GM19035 (cell line): ENCODE measurements at regions not wholly inside any gene's neighbourhood (a gene's known extent, or its start where the extent isn't known, plus 50 kb on each side); places are given as distances from the start of the nearest gene placed in this dataset.

ENCODE experiments used
- ATAC-seq: cut with Tn5 transposase; IDR thresholded peaks from one replicate; pipeline ENCODE4 v1.9.1; 2021; ENCODE audit not compliant: unreplicated experiment

DNA sequence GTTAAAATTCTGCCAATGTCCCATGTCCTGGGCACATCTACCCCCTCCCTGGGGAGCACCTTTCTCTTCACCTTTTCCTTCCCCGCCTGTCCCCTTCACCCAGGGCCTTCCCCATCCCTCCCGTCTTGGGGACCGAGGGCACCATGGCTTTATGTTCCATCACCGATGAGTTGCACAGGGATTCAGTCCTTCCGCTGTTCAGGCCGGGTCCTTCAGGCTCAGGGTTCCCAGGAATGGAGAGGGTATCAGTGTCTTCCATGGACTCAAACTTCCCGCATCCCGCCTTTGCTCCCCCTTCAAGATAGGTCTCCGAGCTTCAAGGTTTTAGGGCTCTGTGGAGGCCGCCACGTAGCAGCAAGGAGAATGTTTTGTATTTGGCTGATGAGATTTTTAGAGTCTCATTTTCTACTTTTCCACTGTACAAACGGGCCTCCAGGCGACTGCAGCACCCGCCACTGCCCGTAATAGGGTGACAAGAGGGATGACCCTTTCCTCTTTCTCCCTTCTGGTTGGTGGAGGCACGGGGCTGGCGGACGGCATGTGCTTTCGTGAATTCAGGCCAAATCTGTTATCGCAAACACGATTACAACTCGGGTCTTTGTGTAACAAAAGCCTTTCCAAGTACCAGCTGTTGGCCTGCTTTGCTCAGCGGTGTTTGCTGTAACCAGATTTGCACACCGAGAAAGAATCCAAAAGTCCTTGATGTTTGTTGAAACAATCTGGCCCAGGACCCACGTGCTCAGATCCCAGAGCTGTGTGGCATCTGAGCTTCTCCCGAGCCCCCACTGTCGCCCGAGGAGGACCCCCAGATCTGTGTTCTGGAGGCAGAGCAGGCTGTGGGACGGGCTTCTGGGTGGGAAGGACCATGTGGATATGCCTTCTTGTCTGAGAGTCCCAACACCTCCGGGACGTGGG lies 236.3 kb downstream of the SEC14L1 start:
- no peak for ATAC-seq

DNA sequence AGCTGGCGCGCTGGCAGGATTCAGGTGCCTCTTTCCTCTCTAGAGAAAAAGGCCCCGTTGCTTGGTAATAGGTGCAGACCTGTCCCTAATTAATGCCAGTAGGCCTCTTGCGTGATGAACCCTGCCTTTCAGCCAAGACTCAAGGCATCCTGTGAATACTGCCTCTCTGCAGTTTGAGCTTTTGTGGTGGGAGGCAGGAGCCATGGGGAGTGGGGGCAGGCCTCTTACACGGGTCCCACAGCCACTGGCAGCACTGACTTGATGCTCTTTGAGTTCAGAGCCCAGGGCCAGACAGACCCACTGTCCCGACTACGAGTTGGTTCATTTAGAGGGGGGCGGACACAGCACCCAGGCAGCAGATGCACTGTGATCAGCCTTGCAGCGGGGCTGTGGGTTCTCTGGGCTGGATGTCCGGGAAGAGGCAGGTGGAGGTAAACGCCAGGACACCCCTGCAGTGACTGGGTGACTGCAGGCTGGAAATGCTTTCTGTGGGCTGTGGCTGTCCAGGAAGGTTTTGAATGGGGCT lies 237.0 kb downstream of the SEC14L1 start:
- no peak for ATAC-seq

DNA sequence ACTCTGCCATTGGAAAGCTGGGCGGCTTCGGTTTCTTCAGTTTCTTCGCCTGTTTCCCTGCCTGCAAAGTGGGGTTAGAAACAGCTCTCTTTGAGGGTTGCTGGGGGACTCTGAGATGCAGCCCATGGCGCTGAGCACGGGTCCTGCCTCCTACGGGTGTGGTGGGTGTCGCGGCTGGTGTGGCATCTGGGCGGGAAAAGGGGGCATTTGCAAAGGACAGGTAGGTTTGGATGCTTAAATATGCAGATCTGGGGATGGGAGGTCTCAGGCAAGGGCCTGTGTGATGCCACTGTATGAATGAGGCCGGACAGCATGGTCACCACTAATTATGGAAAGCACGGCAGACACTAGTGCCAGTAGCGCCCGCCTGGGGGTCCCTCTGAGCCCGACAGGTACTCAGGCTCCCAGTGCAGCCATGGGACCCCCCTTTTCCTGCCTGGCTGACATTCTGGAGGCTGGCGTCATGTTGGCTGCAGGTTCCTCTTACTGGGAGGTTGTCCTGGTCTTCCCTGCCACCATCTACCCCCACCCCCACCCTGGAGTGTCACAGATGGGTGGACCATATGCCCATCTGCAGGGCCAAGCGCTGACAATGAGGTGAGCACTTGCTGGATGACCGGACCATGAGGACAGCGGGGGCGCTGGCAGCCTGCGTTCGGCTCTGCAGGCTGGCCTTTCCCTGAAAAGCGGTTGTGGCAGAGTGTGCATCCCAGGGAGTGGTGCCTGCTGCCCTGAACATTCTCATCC lies 237.7 kb downstream of the SEC14L1 start:
- no peak for ATAC-seq

DNA sequence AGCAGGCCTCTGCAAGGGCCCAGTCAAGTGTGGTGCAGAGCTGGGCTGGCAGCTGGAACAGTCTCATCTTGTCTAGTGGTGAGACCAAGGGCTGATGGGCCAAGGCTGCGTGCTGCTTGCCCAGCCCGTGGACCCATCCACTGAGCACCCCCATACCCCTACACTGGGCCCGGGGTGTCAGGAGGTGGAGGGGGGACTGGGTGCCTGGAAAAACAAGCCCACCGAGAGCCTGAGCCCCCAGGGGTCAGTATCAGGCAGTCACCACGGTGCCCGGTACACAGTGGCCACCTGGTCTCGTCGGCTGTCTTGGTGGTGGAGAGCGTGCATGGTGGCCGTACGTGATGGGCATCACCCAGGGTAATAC lies 238.3 kb downstream of the SEC14L1 start:
- no peak for ATAC-seq

DNA sequence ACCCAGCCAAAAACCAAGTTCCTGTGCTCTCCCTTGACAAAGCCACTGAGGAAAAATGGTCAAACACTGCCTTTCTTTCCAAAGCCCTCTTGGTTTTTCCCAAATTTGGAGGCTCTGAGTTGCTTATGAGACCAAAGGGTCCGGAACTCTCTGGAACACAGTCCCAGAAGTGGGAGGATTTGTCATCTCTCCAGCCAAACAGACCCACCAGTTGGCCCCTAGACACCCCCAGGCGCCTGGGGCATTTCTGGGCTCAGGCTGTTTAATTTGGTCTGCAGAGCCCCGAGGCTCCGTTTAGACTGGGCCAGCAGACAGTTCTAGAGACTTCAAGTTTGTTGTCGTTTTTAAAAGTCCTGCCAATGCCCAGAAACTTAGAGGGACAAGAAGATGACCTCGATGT lies 239.1 kb downstream of the SEC14L1 start:
- ATAC-seq, result no peak

DNA sequence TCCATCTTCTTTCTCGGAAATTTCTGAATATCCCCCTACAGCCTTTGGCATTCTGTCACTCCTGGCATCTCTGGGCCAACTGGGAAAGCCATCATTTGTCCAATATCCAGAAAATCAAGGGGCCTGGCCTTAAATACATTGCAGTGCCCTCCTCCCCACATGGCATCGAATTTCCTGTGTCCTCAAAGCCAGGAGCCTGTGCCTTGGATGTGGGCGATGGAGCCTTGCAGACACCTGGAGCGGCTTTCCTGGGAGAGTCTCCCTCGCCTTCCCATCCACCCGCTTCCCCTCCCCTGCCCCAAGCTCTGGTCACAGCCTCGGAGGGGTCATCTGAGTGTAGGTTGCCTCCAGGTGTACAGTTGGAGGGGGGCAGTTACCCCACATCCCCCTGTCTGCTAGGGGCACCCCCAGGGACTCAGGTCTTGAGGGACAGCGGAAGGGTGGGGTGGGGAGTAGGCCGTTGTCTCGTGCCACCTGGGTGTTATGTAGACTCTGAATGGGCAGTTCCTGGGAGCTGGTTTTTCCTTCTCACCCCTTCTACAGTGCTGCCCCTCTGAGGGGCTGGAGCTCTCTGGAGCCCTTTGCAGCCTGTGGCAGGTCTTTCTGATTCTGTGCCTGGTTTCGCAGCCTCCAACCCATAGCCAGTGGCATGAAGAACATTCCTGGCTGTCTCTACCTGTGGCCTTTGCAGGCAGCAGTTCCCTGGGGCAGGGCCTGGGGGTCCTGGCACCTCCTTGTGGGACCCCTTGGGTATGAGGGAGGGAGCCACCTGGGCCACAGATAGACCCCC lies 239.8 kb downstream of the SEC14L1 start:
- ATAC-seq, result no peak

DNA sequence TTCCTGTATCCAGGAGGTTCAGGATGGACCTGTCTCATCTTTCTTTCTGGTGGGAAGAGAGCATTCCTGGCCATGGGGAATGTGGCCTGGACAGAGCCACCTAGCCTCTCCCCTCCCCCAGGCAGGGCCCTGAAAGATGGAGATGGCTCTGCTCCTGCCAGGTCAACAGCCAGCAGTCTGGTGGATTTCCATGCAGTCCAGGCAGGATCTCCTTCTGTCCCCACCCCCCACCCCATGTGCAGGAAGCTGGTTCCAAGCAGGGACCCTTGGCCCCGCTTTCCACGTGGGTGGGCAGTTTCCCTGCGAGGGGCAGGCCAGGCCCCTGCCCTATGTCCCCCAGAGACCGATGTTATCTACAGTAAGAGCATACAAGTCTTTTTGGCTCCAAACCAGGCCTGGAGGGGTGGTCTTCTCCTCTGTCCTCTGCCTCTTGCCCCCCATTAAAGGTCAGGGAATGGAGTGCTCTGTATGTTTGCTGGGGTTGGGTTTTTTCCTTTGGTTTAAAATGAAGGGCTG lies 240.5 kb downstream of the SEC14L1 start:
- no peak for ATAC-seq

DNA sequence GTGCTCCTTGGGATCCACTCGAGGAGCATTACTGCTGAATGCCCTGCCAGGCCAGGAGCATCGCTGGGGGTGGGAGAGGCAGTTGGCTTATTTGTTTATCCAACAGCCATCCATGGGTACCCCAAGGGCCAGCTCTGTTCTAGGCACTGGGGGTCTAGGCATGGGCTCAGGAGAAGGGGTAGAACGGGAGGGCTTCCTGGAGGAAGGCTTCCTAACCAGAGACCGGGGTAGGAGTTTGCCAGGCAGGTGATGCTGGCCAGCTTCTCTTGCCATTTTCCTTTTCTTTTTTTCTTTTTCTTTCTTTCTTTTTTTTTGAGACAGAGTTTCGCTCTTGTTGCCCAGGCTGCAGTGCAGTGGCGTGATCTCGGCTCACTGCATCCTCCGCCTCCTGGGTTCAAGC lies 241.0 kb downstream of the SEC14L1 start:
- no peak for ATAC-seq

DNA sequence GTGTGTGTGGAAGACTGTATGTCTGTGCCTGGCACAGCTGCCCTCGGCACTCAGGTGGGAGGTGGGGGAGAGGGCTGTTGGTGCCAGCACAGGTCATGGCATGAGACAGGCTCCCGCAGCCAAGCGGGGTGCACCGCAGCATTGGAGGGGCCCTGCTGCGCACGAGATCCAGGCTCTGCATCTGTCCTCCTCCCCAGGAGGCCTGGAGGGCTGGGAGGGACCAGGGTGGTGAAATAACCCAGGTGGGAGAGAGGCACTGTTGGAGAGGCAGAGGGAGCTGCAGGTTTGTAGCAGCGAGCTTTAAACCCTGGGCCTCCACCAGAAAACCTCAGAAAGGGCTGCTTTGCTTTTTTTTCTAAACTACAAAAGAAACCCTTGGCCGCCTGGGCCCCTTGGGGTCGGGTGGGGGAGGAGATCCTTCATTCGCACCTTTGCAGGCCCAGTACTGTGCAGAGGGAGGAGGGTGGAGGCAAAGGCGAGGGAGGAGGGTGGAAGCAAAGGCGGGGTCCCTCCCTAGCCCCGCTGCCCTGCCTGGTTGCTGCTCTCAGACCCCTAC lies 241.7 kb downstream of the SEC14L1 start:
- no peak for ATAC-seq

DNA sequence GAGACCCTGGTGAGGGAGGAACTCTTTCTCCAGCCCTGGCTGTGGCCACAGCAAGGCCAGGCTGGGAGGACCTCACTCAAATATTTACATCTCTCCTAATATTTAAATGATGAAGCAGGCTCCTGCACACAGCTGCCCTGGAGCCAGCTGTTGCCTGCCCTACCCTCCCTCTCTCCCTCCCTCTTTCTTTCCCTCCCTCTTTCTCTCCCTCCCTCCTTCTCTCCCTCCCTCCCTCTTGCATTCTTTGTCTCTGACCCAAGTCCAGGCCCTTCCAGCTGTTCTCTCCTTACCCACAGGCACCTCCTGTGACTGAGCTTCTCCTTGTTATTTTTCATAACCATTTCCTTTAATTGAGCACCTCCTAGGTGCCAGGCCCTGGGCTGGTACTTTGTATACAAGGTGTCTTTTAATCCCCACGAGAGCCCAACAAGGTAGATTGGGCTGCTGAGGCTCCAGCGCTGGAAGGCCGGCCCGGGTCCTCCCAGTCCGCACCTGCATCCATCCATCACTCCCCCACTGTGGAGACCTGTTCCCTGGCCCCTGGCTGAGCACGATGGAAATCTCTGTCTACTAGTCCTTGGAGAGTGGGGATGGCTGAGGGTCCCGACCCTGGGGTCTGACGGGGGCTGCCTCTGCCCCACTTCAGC lies 242.3 kb downstream of the SEC14L1 start:
- no peak for ATAC-seq

DNA sequence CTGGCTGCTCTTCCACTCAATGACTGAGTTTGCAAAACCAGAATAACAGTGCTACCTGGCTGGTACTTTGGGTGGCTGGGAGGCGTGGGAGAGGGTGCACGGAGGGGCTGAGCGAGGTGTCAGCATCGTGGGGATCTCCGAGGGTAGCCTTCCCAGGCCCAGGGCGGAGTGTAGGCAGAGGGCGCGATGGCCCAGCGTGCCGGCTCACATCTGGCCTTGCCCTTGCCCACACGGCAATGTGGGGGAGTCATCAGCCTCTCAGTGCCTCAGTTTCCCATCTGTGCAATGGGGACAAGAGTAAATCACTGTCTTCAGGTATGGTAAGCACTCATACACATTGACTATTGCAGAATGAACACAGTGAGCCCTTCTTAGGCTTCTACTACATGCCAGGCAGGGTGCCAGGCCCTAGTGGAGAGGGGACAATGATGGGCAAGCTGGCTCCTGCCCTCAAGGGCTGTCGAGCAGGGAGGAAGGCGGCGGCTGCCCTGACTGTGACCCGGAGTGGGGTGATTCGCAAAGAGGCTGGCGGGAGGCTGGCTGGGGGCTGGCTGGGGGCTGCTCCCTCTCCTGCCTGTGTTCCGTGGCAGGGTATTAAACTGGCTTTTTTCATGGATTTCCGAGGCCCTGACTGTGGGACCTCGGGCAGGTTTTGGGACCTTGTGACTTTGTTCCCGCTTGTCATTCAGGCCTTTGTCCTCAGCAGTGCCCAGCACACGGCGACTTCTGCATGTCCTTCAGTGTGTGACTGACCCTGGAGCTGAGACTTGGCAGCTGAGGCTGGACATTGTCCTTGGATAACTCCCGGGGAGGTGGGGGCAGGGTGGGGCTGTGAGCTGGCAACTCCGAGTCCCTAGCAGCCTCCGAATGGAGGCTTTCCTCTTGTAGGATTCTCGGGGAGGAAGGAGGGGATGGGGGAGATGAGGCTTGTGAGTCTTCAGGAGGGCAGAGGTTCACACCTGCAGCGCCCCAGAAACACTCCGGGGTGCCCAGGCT lies 243.1 kb downstream of the SEC14L1 start:
- ATAC-seq, result no peak

DNA sequence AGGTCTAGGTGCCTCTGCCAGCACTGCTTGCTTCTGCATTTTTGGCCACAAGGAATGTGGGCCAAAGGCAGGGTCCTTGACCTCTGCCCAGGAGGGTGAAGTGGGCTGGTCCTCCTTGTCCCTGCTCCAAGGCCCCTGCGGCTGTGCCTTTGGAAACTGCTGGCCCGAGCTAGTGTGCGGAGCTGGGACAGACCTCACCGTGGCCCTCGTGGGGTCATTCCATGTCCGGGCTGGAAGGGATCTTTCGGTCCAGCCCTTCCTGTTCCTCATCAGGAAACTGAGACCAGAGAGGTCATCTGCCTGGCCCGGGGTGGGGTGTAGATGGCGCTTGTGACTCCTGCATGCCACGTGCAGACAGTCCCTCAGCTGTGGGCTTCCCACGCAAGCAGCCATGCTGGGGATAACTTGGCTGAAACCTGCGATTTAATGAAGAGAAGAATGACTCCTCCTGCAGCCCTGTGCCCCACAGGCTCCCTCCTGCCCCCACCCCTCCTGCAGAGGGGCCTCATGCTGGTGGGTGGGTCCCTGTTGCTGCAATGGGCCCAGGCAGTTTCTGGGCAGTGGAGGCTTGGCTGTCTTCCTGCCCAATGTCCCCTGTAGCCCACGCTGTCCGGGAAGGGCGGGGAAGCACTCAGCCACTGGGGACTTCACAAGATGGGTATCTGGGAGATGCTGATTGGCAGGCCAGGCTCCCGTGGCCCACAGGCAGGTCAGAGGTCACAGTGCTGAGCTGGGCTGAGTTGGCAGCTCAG lies 245.2 kb downstream of the SEC14L1 start:
- ATAC-seq, result no peak

DNA sequence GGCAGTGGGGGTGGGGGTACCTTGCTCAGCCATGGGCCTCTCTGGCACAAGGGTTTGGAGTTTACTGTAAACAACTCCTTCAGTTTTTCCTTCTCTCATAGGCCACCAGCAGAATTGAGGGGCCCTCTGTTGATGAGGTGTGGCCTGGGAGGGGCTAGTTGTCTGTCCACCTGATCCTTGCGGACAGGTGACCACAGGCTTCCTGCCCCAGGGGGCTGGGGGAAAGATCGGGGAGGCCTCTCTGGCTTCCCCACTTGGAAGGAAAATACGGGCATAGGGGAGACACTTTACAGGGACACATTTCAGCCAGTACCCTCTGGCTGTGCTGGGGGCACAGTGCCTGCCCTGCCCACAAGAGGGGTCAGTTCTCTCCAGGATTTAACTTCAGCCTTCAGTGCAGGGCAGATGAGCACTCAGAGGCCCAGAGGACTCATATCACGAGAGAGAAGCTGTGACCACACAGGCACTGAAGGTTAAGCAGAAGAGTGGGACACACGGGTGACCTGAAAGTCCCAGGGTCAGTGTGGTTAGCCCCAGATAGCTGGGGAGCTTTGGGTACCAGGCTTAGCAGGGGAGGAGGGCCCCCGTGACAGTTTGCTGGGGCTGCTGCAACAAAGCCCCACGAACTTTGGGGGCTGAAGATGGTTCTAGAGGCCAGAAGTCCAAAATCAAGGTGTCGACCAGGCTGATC lies 245.9 kb downstream of the SEC14L1 start:
- no peak for ATAC-seq

DNA sequence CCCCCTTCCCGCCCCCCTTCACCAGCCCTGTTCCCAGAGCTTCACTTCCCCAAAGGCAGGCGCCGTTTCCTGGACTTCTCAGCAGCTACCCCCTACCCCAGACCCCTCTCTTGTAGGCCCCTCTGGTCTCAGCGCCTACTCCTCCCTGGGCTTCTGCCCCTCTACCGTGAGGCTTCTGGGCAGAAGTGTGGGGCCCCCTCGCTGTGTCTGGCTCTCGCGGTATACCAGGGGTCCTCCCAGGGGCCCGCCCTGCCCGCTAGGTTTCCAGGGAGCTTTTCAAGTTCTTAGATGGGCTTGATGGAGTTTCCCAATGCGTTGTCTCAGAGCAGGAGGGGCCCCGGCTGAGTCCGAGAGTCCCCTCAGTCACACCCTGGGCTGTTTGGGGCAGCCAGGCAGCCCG lies 247.1 kb downstream of the SEC14L1 start:
- no peak for ATAC-seq

DNA sequence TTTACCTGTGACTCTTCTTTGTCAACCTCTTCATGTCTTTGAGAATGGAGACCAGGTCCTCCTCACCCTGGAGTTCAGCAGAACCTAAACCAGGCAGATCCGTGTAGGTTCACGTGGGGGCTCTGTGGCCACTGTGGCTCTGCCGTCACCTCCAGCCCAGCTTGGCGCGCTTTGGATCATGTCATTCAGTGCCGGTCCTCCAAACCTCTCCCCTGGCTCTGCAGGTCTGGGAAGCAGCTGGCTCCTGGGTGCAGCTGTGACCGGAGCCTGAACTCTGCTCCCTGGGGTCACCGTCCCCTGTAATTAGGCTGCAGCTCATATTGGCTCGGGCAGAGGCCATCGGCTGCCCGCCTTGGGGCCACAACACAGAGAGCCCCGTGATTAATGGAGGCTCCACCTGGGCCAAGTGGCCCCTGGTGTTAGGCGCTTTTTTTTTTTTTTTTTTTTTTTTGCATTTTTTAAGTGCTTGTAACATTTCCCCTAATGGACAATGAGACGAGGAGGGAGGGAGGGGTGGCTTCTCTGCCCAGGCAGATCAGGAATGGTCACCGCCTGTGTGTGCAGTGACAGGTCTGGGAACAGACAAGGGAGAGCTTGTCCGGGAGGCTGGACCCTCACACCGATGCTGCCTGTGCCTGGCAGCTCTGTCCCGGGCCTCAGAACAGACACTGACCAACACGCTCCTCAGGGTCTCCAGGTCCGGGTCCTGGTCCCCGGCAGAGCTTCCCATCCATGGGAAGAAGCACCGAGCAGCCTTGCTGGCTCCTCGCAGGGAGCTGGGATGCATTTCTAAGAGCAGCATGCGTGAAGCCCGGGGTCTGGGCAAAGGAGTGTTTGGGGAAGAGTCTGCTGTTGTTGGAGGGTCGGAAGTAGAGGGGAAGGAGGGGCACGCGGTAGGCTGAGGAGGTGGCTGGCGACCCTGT lies 247.9 kb downstream of the SEC14L1 start:
- no peak for ATAC-seq

DNA sequence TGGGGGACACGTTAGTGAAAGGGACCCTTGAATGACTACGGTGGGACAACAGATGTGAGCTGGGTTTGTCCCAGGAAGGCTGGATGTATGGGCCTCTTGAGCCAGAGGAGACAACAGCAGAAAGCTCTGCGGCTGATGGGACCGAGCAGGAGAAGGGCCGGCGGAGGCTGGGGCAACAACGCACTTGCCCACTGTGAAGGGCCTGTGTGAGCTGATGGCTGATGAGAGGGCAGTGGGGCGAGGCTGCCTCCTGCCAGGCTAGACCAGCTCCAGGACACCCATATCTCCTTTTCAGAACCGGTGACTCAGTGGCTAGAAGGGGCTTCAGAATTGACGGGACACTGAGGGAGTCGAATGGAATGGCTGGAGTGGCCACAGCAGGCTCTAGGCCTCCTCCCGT lies 250.1 kb downstream of the SEC14L1 start:
- no peak for ATAC-seq
